GM19351 (cell line): ENCODE measurements at regions not wholly inside any gene's neighbourhood (a gene's known extent, or its start where the extent isn't known, plus 50 kb on each side); places are given as distances from the start of the nearest gene placed in this dataset.
A peak's percentile ranks its signal among the peaks of the same experiment; 100 is the strongest.
"Not testable (repeated sequence)": the region's sequence is repeated elsewhere in the genome, so short reads cannot be mapped to it uniquely, and the experiment has no call there.

ENCODE experiments used
- ATAC-seq: cut with Tn5 transposase; IDR thresholded peaks from one replicate; pipeline ENCODE4 v1.9.1; 2021; ENCODE audit warnings: mild to moderate bottlenecking, moderate library complexity; ENCODE audit not compliant: unreplicated experiment

GRCh38 chr13:110809871-110810486 lies 96.5 kb downstream of the ING1 start:
- no peak for ATAC-seq

- ATAC-seq, result no peak
Measured at GRCh38 chr13:110811008-110811720, 97.7 kb downstream of the ING1 start.

DNA sequence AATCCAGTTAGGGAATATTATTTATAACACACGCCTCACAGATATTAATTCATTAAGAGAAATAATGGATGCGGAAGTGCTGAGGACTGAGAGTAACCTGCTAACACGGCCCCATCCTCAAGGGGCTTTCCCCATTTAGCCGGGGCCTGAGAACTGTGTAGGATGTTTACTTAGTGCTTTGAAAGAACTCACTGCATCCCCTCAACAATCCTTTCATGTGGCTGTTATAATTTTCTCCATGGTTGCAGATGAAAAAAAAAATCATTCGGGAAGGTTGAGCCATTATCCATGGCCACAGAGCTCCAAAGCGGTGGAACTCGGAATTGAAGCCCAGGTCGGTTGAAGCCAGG lies 98.2 kb downstream of the ING1 start:
- no peak for ATAC-seq

GRCh38 chr13:110812121-110812868 lies 98.8 kb downstream of the ING1 start:
- ATAC-seq, result no peak

DNA sequence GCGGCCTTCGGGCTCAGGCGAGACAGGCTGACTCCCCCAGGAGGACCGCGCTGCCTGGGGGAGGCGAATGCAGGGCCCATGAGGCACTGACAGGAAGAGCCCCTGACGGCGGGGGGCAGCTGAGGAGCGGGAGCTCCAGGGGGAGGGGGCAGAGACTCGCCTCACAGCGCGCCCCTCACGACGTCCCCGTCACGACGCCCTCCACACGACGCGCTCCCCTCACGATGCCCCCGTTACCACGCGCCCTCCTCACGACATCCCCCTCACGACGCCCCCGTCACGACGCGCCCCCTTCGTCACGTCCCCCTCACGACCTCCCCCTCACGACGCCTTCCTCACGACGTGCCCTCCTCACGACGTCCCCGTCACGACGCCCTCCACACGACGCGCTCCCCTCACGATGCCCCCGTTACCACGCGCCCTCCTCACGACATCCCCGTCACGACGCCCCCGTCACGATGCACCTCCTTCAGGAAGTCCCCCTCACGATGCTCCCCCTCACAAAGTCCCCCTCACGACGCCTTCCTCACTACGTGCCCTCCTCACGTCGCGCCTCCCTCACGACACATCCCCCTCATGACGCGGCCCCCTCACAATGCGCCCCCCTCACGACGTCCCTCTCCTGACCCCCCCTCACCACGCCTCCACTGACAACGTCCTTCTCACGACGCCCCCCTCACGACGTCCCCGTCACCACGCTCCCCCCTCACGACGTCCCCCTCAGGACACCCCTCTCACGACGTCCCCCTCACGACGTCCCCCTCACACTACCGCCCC lies 99.6 kb downstream of the ING1 start:
- no peak for ATAC-seq

DNA sequence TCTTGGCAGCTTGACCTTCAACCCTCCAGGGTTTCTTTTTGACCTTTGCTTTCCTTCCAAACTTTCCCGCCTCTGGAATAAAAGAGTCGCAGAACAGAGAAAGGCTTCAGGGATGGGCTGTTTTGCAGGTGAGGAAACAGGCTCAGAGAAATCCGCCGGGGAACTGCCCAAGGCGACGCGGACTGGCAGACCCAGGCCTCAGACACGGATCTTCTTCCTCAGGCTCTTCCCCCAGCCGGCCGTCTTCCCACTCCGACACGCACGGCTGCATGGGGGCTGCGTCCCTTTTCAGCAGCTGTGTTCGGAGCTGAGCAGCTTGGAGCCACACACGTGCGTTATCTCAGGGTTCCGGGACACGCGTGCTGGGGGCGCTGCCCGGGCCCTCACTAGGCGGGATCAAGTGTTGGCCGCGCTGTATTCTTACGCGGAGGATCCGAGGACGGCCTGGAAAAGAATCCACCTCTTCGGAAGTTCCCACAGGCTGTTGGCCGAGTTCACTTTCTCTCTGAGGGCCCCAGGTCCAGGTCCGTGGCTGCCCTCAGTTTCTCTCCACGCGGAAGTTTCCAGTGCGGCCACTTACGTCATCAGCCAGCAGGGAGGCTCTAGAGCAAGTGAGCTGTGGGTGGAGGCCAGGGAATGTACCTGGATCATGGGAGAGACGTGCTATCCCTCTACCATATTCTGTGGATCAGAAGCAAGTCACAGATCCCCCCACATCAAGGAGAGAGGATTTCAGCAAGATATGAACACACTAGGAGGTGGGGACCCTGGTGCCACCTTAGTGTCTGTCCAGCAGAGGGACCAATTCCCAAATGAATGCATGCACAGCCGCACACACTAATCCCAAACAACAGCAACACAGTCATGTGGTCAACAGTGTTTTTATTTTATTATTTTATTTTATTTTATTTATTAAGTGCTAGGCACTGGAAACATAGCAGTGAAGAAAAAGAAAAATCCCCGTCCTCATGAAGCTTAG lies 100.4 kb downstream of the ING1 start:
- ATAC-seq, result no peak

DNA sequence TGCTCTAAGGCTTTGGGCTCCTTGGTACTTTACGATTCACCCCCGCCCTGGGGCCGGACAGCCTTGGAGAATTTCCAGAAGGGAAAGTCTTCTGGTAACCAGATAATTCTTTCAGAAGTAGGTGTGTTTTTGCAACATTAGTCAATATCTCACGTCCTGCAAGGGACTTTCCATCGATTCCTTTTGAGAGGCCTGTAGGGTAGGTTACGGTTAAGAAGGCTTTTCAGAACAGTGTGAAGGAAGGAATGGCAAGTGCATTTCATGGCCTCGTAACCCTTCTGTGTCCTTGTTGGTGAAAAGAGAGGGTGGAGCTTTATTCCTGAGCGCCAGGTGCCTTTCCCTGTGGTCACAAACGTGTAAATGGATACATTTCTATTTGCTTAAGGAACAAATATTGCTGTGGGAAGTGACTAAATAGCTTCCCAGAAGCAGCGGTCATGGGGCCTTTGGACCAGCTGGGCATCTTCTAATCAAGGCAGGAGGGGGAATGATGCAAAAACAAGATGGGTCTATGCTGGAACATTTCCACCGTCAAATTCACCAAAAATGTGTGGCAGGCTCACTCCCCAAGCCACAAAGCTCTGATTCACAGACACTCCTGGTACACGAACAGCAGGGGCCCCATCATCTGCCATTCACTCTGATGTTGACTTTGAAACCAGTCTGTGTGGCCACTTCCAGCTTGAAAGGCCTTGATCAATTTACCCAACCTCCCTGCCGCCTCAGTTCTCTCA lies 99.2 kb downstream of the ANKRD10 start:
- no peak for ATAC-seq

GRCh38 chr13:110816500-110816899 lies 98.4 kb downstream of the ANKRD10 start:
- ATAC-seq, result no peak

DNA sequence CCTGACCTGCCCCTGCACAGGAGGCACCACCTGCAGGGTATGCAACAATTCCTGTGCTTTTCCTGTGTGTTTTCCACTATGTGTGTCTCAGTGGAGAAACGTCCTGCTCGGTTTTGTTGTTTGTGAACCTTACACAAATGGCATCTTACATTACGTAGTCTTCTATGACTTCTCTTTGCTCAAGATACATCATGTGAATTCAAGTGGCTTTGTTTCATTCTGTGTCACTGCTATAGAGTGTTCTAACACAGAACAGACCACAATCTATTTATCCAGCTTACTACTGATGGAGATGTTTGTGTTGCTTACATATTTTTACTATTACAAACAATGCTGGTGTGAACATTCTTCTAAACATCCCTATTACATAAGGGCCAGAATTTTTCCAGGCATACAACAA lies 97.7 kb downstream of the ANKRD10 start:
- ATAC-seq, result no peak

DNA sequence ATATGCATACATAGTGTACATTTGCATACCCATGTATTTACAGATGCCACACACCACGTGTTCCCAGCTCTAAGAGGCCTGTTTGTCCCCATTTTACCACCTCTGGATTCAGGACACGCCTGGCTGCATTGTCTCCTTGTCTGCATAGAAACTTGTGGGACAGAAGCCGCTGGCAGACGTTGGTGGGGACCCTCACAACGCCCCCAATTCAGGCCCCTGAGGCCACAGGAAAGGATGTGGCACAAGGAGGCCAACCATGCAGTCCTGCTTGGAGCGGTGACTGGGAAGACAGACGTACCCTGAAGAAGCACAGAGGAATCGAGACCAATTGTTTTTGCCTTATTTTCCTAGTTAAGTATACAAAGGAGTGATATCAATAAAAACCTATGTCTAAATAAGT lies 96.1 kb downstream of the ANKRD10 start:
- no peak for ATAC-seq

DNA sequence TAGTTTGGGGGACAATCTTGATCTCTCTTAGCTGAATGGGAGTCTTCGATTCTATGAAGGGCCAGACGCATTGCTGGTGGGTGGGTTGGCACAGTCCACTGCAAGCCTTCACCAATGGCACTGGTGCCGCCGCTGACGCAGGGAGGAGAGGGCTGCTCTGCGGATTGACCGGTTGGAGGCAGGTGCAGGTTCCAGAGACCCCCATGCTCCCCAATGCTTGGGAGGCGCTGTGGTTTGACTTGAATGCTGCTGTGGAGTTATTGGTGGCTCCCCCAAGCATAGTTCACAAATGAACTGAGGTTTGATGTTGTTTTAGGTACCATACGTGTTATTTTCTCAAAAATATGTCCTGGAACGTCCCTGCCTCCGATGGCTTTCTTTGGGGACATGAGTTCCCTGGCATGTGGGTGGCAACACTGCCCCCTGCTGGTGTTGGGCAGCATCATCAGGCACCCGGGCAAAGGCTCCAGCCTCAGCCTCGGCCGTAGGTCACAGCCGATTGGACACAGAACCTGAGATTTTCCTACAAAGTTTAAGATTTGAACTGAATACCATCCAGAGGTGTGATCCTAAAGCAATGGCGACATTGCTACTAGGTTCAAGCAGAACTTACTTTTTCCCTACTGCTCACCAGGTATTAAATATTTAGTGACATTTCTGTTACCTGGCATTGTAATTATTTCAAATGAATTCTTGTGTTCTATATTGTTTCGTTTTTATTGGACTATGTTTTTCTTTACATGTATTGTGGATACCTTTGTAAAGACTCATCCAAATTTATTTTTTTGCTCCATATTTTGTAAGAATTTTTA lies 95.5 kb downstream of the ANKRD10 start:
- peak; percentile 94 for ATAC-seq

DNA sequence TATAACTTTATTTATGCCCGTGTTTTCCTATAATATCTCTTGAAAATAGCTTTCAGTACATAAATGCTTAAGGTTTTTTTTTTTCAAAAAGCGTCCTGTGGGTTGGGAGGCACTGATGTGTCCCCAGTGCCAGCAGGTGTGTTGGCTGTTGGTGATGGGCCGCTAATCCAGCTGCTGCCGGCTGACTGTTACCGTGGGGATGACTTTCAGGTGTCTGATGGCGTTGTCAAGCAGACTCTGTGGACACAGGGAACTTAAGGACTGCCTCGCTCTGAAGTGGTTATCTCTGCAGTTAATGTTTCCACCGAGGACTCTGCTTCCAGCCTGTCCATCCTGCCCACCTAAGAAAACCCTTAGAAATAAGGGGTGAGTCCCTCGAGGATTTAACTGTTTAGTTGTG lies 94.5 kb downstream of the ANKRD10 start:
- ATAC-seq, result no peak

DNA sequence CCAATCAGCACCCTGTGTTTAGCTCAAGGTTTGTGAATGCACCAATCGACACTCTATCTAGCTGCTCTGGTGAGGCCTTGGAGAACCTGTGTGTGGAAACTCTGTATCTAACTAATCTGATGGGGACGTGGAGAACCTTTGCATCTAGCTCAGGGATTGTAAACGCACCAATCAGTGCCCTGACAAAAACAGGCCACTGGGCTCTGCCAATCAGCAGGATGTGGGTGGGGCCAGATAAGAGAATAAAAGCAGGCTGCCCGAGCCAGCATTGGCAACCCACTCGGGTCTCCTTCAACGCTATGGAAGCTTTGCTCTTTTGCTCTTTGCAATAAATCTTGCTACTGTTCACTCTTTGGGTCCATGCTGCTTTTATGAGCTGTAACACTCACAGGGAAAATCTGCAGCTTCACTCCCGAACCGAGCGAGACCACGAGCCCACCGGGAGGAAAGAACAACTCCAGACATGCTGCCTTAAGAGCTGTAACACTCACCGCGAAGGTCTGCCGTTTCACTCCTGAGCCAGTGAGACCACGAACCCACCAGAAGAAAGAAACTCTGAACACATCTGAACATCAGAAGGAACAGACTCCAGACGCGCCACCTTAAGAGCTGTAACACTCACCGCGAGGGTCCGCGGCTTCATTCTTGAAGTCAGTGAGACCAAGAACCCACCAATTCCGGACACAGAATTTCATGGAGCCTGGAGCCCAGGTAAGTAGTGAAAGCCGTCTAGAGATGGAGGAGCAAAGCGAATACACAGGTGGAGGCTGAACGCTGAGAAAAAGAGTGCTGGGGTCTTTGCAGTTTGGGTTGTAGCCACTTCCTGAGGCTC lies 92.8 kb downstream of the ANKRD10 start:
- ATAC-seq, result not testable (repeated sequence)

DNA sequence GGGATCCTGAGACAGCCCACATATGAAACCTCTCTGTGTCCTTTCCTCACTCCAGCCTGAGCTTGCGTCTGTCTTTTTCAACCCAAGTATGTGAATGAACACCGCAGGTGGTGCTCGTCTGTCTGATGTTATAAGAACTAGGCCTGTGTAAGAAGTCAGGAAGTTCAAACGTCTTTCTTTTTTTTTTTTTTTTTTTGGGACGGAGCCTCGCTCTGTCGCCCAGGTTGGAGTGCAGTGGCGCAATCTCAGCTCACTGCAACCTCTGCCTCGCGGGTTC lies 92.3 kb downstream of the ANKRD10 start:
- no peak for ATAC-seq

DNA sequence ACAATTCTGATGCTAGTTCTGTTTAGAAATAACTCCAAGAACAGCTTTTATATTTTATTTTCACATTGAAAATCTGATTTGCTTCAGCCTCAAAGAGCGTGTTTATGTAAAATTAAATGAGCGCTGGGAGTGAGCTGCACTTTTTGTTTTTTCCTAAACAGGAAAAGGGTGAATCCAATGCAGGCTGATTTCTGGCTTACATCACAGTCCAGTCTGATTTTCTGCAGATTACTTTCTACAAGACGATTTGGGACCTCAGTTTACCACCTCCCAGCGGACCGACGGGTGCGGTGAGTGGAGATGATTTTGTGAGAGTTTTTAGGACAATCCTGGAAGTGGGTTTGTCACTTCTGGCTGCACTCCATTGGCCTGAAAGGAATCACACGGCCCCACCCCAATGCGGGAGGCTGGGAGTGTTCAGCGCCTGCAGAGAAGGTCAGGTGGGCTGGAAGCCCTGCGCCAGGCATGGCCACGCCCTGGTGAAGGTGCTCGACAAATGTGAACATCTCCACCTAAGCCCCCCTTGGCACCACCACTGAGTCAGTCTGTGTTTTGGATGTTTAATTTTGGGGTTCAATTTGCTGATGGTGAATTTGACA lies 90.1 kb downstream of the ANKRD10 start:
- no peak for ATAC-seq

DNA sequence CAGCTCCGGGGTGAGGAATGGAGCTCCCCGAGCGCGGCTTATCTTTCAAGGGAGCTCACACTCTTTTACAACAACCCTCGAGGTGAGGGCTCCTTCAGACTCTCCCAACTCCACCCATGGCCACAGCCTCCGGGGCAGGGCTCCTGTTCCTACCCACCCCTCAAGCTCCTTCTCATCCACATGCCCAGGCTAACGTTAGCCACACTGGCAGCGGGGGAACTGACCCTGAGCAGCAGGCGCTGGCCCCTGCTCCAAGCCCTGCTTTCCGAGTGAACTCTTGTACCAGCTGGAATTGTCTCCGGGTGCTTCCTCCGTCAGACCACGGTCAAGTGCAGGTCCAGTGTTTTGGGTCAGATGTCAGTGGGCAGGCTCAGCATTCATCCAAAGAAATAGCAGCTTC lies 89.4 kb downstream of the ANKRD10 start:
- no peak for ATAC-seq

GRCh38 chr13:110826101-110826500 lies 88.8 kb downstream of the ANKRD10 start:
- no peak for ATAC-seq
